ENCODE measurements at regions not wholly inside any gene's neighbourhood (a gene's known extent, or its start where the extent isn't known, plus 50 kb on each side); places are given as distances from the start of the nearest gene placed in this dataset.

- DNase-seq (ENCODE audit: low read depth, low spot score): no peak
- Histone ChIP-seq H3K27me3 (ENCODE audit: control insufficient read depth, extremely low read depth, insufficient read depth, low read length) (no peaks in the 10 kb centered on the region), H3K4me1 (ENCODE audit: control insufficient read depth, extremely low read depth, insufficient read depth, low read length) (no peaks in the 10 kb centered on the region), H3K9me3 (ENCODE audit: control insufficient read depth, low read depth, low read length) (no peaks in the 10 kb centered on the region), H3K9me1 (ENCODE audit: control insufficient read depth, extremely low read depth, insufficient read depth, low read length) (no peaks in the 10 kb centered on the region), H3K4me2 (ENCODE audit: control insufficient read depth, extremely low read depth, insufficient read depth, low read depth, low read length) (no peak overlapping the region), H3K36me3 (ENCODE audit: control insufficient read depth in 2 of 2, extremely low read depth in 1 of 2, insufficient read depth in 2 of 2, low read length in 2 of 2) (no peaks in the 10 kb centered on the region), H2AFZ (ENCODE audit: control insufficient read depth, low read length) (no peak overlapping the region), H4K20me1 (ENCODE audit: control insufficient read depth, extremely low read depth, insufficient read depth, low read length) (no peaks in the 10 kb centered on the region), H3K9ac (ENCODE audit: control insufficient read depth, extremely low read depth, insufficient read depth, low read length) (no peak overlapping the region), H3K4me3 (ENCODE audit: control insufficient read depth in 2 of 3, extremely low read depth in 1 of 3, insufficient read depth in 2 of 3, low read depth in 1 of 3, low read length in 3 of 3) (no peak overlapping the region), H3K79me2 (ENCODE audit: control insufficient read depth, insufficient read depth, low read length) (no peaks in the 10 kb centered on the region), H3K27ac (ENCODE audit: control insufficient read depth, insufficient read depth, low read length) (no peak overlapping the region)
- no peak for FAIRE-seq
- TF ChIP-seq CTCF (optimal IDR thresholded peaks at IDR 0.05 in 1 of 3, IDR thresholded peaks at IDR 0.05 in 1 of 3, conservative IDR thresholded peaks at IDR 0.05 in 1 of 3; ENCODE audit: extremely low read depth in 1 of 3, insufficient read depth in 2 of 3, low read length in 3 of 3): no peak
- no peak for TF ChIP-seq EZH2 (IDR thresholded peaks at IDR 0.05; ENCODE audit: low read length)
- dilution Hi-C loops (cut with MboI; ENCODE audit: extremely low pct_ligation_motif_present, low sequenced_read_pairs): no loop called here
Measured at GRCh38 chr5:23730023-23730422, 222.6 kb downstream of the PRDM9 start.

GRCh38 chr5:23740029-23740428 is 232.6 kb downstream of the PRDM9 start:
- H4K20me1 ChIP-seq (ENCODE audit: control insufficient read depth, extremely low read depth, insufficient read depth, low read length): no peaks in the 10 kb centered on the region
- no peak overlapping the region for H3K4me3 ChIP-seq (ENCODE audit: control insufficient read depth in 2 of 3, extremely low read depth in 1 of 3, insufficient read depth in 2 of 3, low read depth in 1 of 3, low read length in 3 of 3)
- H3K9me1 ChIP-seq (ENCODE audit: control insufficient read depth, extremely low read depth, insufficient read depth, low read length): no peaks in the 10 kb centered on the region
- DNase-seq (ENCODE audit: low read depth, low spot score) (no peak), FAIRE-seq (no peak)
- no peaks in the 10 kb centered on the region for H3K27me3 ChIP-seq (ENCODE audit: control insufficient read depth, extremely low read depth, insufficient read depth, low read length)
- dilution Hi-C loops (cut with MboI; ENCODE audit: extremely low pct_ligation_motif_present, low sequenced_read_pairs): no loop called here
- no peaks in the 10 kb centered on the region for H3K36me3 ChIP-seq (ENCODE audit: control insufficient read depth in 2 of 2, extremely low read depth in 1 of 2, insufficient read depth in 2 of 2, low read length in 2 of 2)
- no peak overlapping the region for H3K27ac ChIP-seq (ENCODE audit: control insufficient read depth, insufficient read depth, low read length)
- H3K79me2 ChIP-seq (ENCODE audit: control insufficient read depth, insufficient read depth, low read length): no peaks in the 10 kb centered on the region
- no peak overlapping the region for H3K9ac ChIP-seq (ENCODE audit: control insufficient read depth, extremely low read depth, insufficient read depth, low read length)
- no peak overlapping the region for H2AFZ ChIP-seq (ENCODE audit: control insufficient read depth, low read length)
- TF ChIP-seq EZH2 (IDR thresholded peaks at IDR 0.05; ENCODE audit: low read length) (no peak), CTCF (optimal IDR thresholded peaks at IDR 0.05 in 1 of 3, IDR thresholded peaks at IDR 0.05 in 1 of 3, conservative IDR thresholded peaks at IDR 0.05 in 1 of 3; ENCODE audit: extremely low read depth in 1 of 3, insufficient read depth in 2 of 3, low read length in 3 of 3) (no peak)
- no peaks in the 10 kb centered on the region for H3K9me3 ChIP-seq (ENCODE audit: control insufficient read depth, low read depth, low read length)
- no peak overlapping the region for H3K4me2 ChIP-seq (ENCODE audit: control insufficient read depth, extremely low read depth, insufficient read depth, low read depth, low read length)
- H3K4me1 ChIP-seq (ENCODE audit: control insufficient read depth, extremely low read depth, insufficient read depth, low read length): no peaks in the 10 kb centered on the region
